ENCODE measurements at regions not wholly inside any gene's neighbourhood (a gene's known extent, or its start where the extent isn't known, plus 50 kb on each side); places are given as distances from the start of the nearest gene placed in this dataset.

DNA sequence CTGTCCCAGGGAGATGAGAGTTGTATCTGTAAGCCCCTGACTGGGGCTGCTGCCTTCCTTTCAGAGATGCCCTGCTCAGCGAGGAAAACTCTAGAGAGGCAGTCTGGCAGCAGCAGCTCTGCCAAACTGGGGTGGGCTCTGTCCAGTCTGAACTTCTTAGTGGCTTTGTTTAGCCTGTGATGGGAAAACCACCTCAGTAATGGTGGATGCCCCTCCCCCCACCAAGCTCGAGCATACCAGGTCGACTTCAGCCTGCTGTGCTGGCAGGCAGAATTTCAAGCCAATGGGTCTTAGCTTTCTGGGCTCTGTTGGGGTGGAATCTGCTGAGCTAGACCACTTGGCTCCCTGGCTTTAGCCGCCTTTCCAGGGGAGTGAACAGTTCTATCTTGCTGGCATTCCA, 218.3 kb downstream of the TUSC7 start:
- H3K9me3 ChIP-seq = peaks cover 0 to 32% (median 22%) of the 10 kb centered on the region in 8 donors
- no peak for DNase-seq
- H3K27me3 ChIP-seq (replicated peaks in 1 of 7) = no peaks in the 10 kb centered on the region
- intact Hi-C loops (cut with DNase I; ENCODE audit: low total_unique reads) = no loop called here
- H3K36me3 ChIP-seq = no peaks in the 10 kb centered on the region
- H3K27ac ChIP-seq = no peak overlapping the region
- 79 to 94% (median 84%) methylated on average over 3 to 4 of the region's 4 CpGs for WGBS, 5 donors
- TF ChIP-seq POLR2A (IDR thresholded peaks at IDR 0.05) (no peak), POLR2AphosphoS5 (IDR thresholded peaks at IDR 0.05) (no peak)
- TF ChIP-seq, protein P1, sequence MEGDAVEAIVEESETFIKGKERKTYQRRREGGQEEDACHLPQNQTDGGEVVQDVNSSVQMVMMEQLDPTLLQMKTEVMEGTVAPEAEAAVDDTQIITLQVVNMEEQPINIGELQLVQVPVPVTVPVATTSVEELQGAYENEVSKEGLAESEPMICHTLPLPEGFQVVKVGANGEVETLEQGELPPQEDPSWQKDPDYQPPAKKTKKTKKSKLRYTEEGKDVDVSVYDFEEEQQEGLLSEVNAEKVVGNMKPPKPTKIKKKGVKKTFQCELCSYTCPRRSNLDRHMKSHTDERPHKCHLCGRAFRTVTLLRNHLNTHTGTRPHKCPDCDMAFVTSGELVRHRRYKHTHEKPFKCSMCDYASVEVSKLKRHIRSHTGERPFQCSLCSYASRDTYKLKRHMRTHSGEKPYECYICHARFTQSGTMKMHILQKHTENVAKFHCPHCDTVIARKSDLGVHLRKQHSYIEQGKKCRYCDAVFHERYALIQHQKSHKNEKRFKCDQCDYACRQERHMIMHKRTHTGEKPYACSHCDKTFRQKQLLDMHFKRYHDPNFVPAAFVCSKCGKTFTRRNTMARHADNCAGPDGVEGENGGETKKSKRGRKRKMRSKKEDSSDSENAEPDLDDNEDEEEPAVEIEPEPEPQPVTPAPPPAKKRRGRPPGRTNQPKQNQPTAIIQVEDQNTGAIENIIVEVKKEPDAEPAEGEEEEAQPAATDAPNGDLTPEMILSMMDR (IDR thresholded peaks at IDR 0.05 in 8 of 11, conservative IDR thresholded peaks at IDR 0.05 in 3 of 11) = no peak
- no peak overlapping the region for H3K4me3 ChIP-seq
- peaks cover 0 to 2% (median 0%) of the 10 kb centered on the region in 6 donors for H3K4me1 ChIP-seq

DNA sequence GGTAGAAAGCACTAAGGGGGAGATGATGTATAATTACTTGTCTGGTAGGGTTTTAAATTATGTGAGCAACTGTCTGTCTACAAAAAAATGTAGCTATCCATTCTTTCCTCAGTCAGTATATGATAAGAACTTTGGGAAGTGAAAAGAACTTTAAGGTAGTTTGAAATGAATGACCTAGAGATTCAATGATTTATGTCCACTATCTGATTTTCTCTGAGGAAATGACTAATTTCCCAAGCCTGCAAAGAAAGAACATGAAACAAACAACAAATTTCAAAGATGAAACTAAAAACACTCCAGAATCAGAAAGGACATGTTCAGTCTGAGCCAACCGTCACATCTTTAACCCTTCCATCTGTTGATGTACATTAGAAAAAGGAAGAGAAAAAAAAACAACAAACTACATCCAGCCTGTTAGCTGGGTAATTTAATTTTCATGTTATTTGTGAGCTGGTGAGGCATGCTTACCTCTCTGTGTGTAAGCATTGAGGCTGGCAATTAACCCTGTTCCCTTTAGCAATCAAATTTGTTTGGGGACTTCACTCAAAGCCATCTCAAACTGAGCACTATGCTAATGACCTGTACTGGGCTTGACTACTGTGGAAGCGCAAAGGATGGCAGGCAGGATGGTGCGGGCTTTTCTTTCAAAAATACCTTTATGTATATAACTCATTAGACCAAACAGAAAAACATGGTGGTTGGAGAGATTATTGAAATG, 220.1 kb downstream of the TUSC7 start:
- intact Hi-C loops (cut with DNase I; ENCODE audit: low total_unique reads) = no loop called here
- Histone ChIP-seq H3K4me1 (peaks cover 0 to 2% (median 0%) of the 10 kb centered on the region in 6 donors), H3K27ac (peak overlapping the region in 4 of 8 donors; percentile 27 to 59 (median 47)), H3K4me3 (no peak overlapping the region), H3K9me3 (peaks cover 0 to 17% (median 10%) of the 10 kb centered on the region in 8 donors), H3K36me3 (no peaks in the 10 kb centered on the region), H3K27me3 (replicated peaks in 1 of 7) (no peaks in the 10 kb centered on the region)
- DNase-seq = no peak
- TF ChIP-seq POLR2A (IDR thresholded peaks at IDR 0.05) = no peak
- no peak for TF ChIP-seq POLR2AphosphoS5 (IDR thresholded peaks at IDR 0.05)
- TF ChIP-seq, protein P1 (IDR thresholded peaks at IDR 0.05 in 8 of 11, conservative IDR thresholded peaks at IDR 0.05 in 3 of 11) = no peak
- WGBS, 5 donors = 62 to 73% (median 70%) methylated on average over 3 of the region's 3 CpGs

DNA sequence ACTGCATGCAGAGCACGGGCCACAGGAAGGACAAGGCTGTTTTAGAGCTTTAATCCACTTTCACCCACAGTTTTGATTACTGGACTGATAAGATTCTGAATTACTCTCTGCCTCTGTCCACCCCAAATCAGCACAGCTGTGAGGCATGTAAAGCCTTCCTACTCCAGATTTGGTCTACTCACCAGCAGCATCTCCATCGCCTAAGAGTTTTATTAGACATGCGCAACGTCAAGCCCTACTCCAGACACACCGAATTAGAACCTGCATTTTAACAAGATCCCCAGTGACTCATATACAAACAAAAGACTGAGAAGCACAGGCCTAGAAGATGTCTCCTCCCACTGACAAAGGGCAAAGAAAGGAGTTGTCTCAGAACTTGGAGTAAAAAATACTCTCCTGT, 221.2 kb downstream of the TUSC7 start:
- H3K4me3 ChIP-seq = no peak overlapping the region
- no peaks in the 10 kb centered on the region for H3K27me3 ChIP-seq (replicated peaks in 1 of 7)
- H3K27ac ChIP-seq = no peak overlapping the region
- intact Hi-C loops (cut with DNase I; ENCODE audit: low total_unique reads) = no loop called here
- H3K4me1 ChIP-seq = peaks cover 0 to 2% (median 0%) of the 10 kb centered on the region in 6 donors
- H3K36me3 ChIP-seq = no peaks in the 10 kb centered on the region
- no peak for DNase-seq
- WGBS, 5 donors = 73 to 96% (median 88%) methylated on average over 5 of the region's 5 CpGs
- TF ChIP-seq, protein P1 (IDR thresholded peaks at IDR 0.05 in 8 of 11, conservative IDR thresholded peaks at IDR 0.05 in 3 of 11) = no peak
- TF ChIP-seq POLR2A (IDR thresholded peaks at IDR 0.05) (no peak), POLR2AphosphoS5 (IDR thresholded peaks at IDR 0.05) (no peak)
- H3K9me3 ChIP-seq = peaks cover 0 to 8% (median 0%) of the 10 kb centered on the region in 8 donors

DNA sequence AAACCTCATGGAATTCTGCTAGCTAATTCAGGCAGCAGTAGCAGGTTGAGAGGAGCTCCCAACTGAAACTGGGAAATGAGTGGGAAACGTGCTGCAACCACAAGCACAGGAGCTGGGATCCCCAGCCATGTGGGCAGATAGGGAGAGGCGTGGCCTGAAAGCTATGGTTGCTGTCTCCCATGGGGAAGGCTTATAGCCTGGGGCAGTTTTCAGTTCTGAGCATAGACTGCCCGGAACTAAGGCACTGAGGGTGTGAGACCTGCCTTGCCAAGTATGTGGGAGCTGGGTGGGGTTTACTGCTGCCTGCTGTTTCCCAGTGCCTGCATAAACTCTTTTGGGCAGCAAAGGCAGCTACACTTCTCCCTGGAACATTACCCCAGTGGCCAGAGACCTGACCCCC, 229.5 kb downstream of the TUSC7 start:
- TF ChIP-seq POLR2A (IDR thresholded peaks at IDR 0.05) = no peak
- TF ChIP-seq, protein P1 (IDR thresholded peaks at IDR 0.05 in 8 of 11, conservative IDR thresholded peaks at IDR 0.05 in 3 of 11) = no peak
- TF ChIP-seq POLR2AphosphoS5 (IDR thresholded peaks at IDR 0.05) = no peak
- WGBS, 5 donors = 66 to 93% (median 74%) methylated on average over 3 of the region's 3 CpGs
- peaks cover 0 to 32% (median 18%) of the 10 kb centered on the region in 8 donors for H3K9me3 ChIP-seq
- H3K27ac ChIP-seq = no peak overlapping the region
- H3K27me3 ChIP-seq (replicated peaks in 1 of 7) = no peaks in the 10 kb centered on the region
- no peak for DNase-seq
- intact Hi-C loops (cut with DNase I; ENCODE audit: low total_unique reads) = no loop called here
- H3K36me3 ChIP-seq = no peaks in the 10 kb centered on the region
- no peaks in the 10 kb centered on the region for H3K4me1 ChIP-seq
- no peak overlapping the region for H3K4me3 ChIP-seq

All from spleen (tissue), 11 donors.